ENCODE measurements at regions not wholly inside any gene's neighbourhood (a gene's known extent, or its start where the extent isn't known, plus 50 kb on each side); places are given as distances from the start of the nearest gene placed in this dataset.

GRCh38 chr2:54394392-54394791 lies 61.7 kb upstream of the SPTBN1 start:
- no peaks in the 10 kb centered on the region for H3K79me2 ChIP-seq (ENCODE audit: control insufficient read depth, insufficient read depth, low read length)
- H3K27me3 ChIP-seq (ENCODE audit: insufficient read depth, low read length, poor library complexity) = no peaks in the 10 kb centered on the region
- H4K5ac ChIP-seq (ENCODE audit: low read length) = no peak overlapping the region
- H2BK5ac ChIP-seq (ENCODE audit: low read length) = no peak overlapping the region
- no peaks in the 10 kb centered on the region for H3K36me3 ChIP-seq (ENCODE audit: control insufficient read depth, insufficient read depth, low read length)
- H2BK120ac ChIP-seq (ENCODE audit: low read depth, low read length) = no peak overlapping the region
- no peak for DNase-seq
- no peak overlapping the region for H2BK15ac ChIP-seq (replicated peaks; ENCODE audit: low read depth)
- no peak overlapping the region for H4K8ac ChIP-seq (ENCODE audit: low read depth, low read length)
- no peak overlapping the region for H3K4me2 ChIP-seq (ENCODE audit: low read length)
- no peak overlapping the region for H3K18ac ChIP-seq (ENCODE audit: low read length)
- H3K9ac ChIP-seq (ENCODE audit: low read length) = no peak overlapping the region
- H3K27ac ChIP-seq (ENCODE audit: low read depth, low read length) = no peak overlapping the region
- H2AK5ac ChIP-seq (ENCODE audit: low read length) = no peak overlapping the region
- no peak overlapping the region for H3K56ac ChIP-seq (ENCODE audit: low read length)
- H3K23ac ChIP-seq (ENCODE audit: low read length) = no peak overlapping the region
- no peak overlapping the region for H3K4me3 ChIP-seq (ENCODE audit: low read length)
- no peaks in the 10 kb centered on the region for H3K79me1 ChIP-seq (ENCODE audit: low read length)
- H3K4me1 ChIP-seq (ENCODE audit: control insufficient read depth, low read depth, low read length) = no peaks in the 10 kb centered on the region
- WGBS (ENCODE audit: extremely low coverage, insufficient coverage, low lambda C conversion rate) = no CpG with 5 or more reads among the region's 5 CpGs
- no peak overlapping the region for H3K4ac ChIP-seq (ENCODE audit: low read depth, low read length)

- no peaks in the 10 kb centered on the region for H3K79me1 ChIP-seq (ENCODE audit: low read length)
- H4K8ac ChIP-seq (ENCODE audit: low read depth, low read length) = no peak overlapping the region
- no CpG with 5 or more reads among the region's 7 CpGs for WGBS (ENCODE audit: extremely low coverage, insufficient coverage, low lambda C conversion rate)
- no peak overlapping the region for H3K18ac ChIP-seq (ENCODE audit: low read length)
- no peak overlapping the region for H2BK5ac ChIP-seq (ENCODE audit: low read length)
- H3K4ac ChIP-seq (ENCODE audit: low read depth, low read length) = no peak overlapping the region
- no peak for DNase-seq
- H3K4me3 ChIP-seq (ENCODE audit: low read length) = no peak overlapping the region
- H3K27ac ChIP-seq (ENCODE audit: low read depth, low read length) = no peak overlapping the region
- no peaks in the 10 kb centered on the region for H3K27me3 ChIP-seq (ENCODE audit: insufficient read depth, low read length, poor library complexity)
- no peak overlapping the region for H3K23ac ChIP-seq (ENCODE audit: low read length)
- H4K5ac ChIP-seq (ENCODE audit: low read length) = no peak overlapping the region
- no peak overlapping the region for H2BK15ac ChIP-seq (replicated peaks; ENCODE audit: low read depth)
- H3K56ac ChIP-seq (ENCODE audit: low read length) = no peak overlapping the region
- H2BK120ac ChIP-seq (ENCODE audit: low read depth, low read length) = no peak overlapping the region
- no peaks in the 10 kb centered on the region for H3K36me3 ChIP-seq (ENCODE audit: control insufficient read depth, insufficient read depth, low read length)
- no peak overlapping the region for H2AK5ac ChIP-seq (ENCODE audit: low read length)
- no peaks in the 10 kb centered on the region for H3K4me1 ChIP-seq (ENCODE audit: control insufficient read depth, low read depth, low read length)
- no peak overlapping the region for H3K9ac ChIP-seq (ENCODE audit: low read length)
- no peaks in the 10 kb centered on the region for H3K79me2 ChIP-seq (ENCODE audit: control insufficient read depth, insufficient read depth, low read length)
- no peak overlapping the region for H3K4me2 ChIP-seq (ENCODE audit: low read length)
Measured at GRCh38 chr2:54396107-54396506, 60.0 kb upstream of the SPTBN1 start.

DNA sequence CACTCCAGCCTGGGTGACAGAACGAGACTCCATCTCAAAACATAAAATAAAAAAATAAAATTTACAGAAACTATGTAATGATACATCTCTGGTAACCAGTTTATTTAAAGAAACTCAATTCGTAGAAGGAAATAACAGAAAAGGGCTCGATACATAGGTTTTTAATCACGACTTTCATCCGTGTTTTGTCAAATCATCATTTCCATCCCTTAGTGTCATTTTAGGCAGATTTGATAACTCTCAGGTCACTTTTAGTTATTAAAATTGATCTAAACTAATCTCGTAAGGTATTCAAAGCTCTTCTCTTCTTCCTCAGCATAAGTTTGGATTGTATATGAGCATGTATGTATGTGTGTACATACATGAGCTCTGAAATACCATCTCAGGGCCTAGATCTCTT lies 59.3 kb upstream of the SPTBN1 start:
- H3K27ac ChIP-seq (ENCODE audit: low read depth, low read length) = no peak overlapping the region

GRCh38 chr2:54397426-54397825 lies 58.7 kb upstream of the SPTBN1 start:
- Histone ChIP-seq H3K9ac (ENCODE audit: low read length) (no peak overlapping the region), H3K23ac (ENCODE audit: low read length) (no peak overlapping the region), H3K79me1 (ENCODE audit: low read length) (no peaks in the 10 kb centered on the region), H3K4me3 (ENCODE audit: low read length) (no peak overlapping the region), H3K27me3 (ENCODE audit: insufficient read depth, low read length, poor library complexity) (no peaks in the 10 kb centered on the region), H2BK15ac (replicated peaks; ENCODE audit: low read depth) (no peak overlapping the region), H3K56ac (ENCODE audit: low read length) (no peak overlapping the region), H2BK120ac (ENCODE audit: low read depth, low read length) (no peak overlapping the region), H3K79me2 (ENCODE audit: control insufficient read depth, insufficient read depth, low read length) (no peaks in the 10 kb centered on the region), H3K36me3 (ENCODE audit: control insufficient read depth, insufficient read depth, low read length) (no peaks in the 10 kb centered on the region), H3K4me1 (ENCODE audit: control insufficient read depth, low read depth, low read length) (peaks cover 2% of the 10 kb centered on the region), H3K4me2 (ENCODE audit: low read length) (no peak overlapping the region), H3K27ac (ENCODE audit: low read depth, low read length) (no peak overlapping the region), H4K8ac (ENCODE audit: low read depth, low read length) (no peak overlapping the region), H3K18ac (ENCODE audit: low read length) (no peak overlapping the region), H2BK5ac (ENCODE audit: low read length) (no peak overlapping the region), H2AK5ac (ENCODE audit: low read length) (no peak overlapping the region), H4K5ac (ENCODE audit: low read length) (no peak overlapping the region), H3K4ac (ENCODE audit: low read depth, low read length) (no peak overlapping the region)
- WGBS (ENCODE audit: extremely low coverage, insufficient coverage, low lambda C conversion rate) = no CpG with 5 or more reads among the region's 2 CpGs
- DNase-seq = no peak

More for the DNA sequence above, 59.3 kb upstream of the SPTBN1 start:
- Histone ChIP-seq H2AK5ac (ENCODE audit: low read length) (no peak overlapping the region), H3K4ac (ENCODE audit: low read depth, low read length) (no peak overlapping the region), H4K5ac (ENCODE audit: low read length) (no peak overlapping the region), H2BK15ac (replicated peaks; ENCODE audit: low read depth) (no peak overlapping the region), H3K9ac (ENCODE audit: low read length) (no peak overlapping the region), H3K27me3 (ENCODE audit: insufficient read depth, low read length, poor library complexity) (no peaks in the 10 kb centered on the region), H3K36me3 (ENCODE audit: control insufficient read depth, insufficient read depth, low read length) (no peaks in the 10 kb centered on the region), H4K8ac (ENCODE audit: low read depth, low read length) (no peak overlapping the region), H2BK5ac (ENCODE audit: low read length) (no peak overlapping the region), H3K4me2 (ENCODE audit: low read length) (no peak overlapping the region), H3K56ac (ENCODE audit: low read length) (no peak overlapping the region), H3K4me1 (ENCODE audit: control insufficient read depth, low read depth, low read length) (no peaks in the 10 kb centered on the region), H3K23ac (ENCODE audit: low read length) (no peak overlapping the region), H3K4me3 (ENCODE audit: low read length) (no peak overlapping the region), H3K79me2 (ENCODE audit: control insufficient read depth, insufficient read depth, low read length) (no peaks in the 10 kb centered on the region), H2BK120ac (ENCODE audit: low read depth, low read length) (no peak overlapping the region), H3K18ac (ENCODE audit: low read length) (no peak overlapping the region), H3K79me1 (ENCODE audit: low read length) (no peaks in the 10 kb centered on the region)
- no CpG with 5 or more reads among the region's 6 CpGs for WGBS (ENCODE audit: extremely low coverage, insufficient coverage, low lambda C conversion rate)
- DNase-seq = no peak

- no peak overlapping the region for H3K27ac ChIP-seq (ENCODE audit: low read depth, low read length)
Measured at GRCh38 chr2:54401554-54401953, 54.6 kb upstream of the SPTBN1 start.

GRCh38 chr2:54402350-54402749 lies 53.8 kb upstream of the SPTBN1 start:
- Histone ChIP-seq H2BK5ac (ENCODE audit: low read length) (no peak overlapping the region), H3K4me2 (ENCODE audit: low read length) (no peak overlapping the region), H2BK15ac (replicated peaks; ENCODE audit: low read depth) (no peak overlapping the region), H3K23ac (ENCODE audit: low read length) (no peak overlapping the region), H3K36me3 (ENCODE audit: control insufficient read depth, insufficient read depth, low read length) (no peaks in the 10 kb centered on the region), H4K8ac (ENCODE audit: low read depth, low read length) (no peak overlapping the region), H2BK120ac (ENCODE audit: low read depth, low read length) (no peak overlapping the region), H3K9ac (ENCODE audit: low read length) (no peak overlapping the region), H3K4me1 (ENCODE audit: control insufficient read depth, low read depth, low read length) (peaks cover 6% of the 10 kb centered on the region), H3K27ac (ENCODE audit: low read depth, low read length) (no peak overlapping the region), H3K18ac (ENCODE audit: low read length) (no peak overlapping the region), H3K56ac (ENCODE audit: low read length) (no peak overlapping the region), H3K27me3 (ENCODE audit: insufficient read depth, low read length, poor library complexity) (no peaks in the 10 kb centered on the region), H3K4me3 (ENCODE audit: low read length) (no peak overlapping the region), H3K79me1 (ENCODE audit: low read length) (no peaks in the 10 kb centered on the region), H4K5ac (ENCODE audit: low read length) (no peak overlapping the region), H3K79me2 (ENCODE audit: control insufficient read depth, insufficient read depth, low read length) (no peaks in the 10 kb centered on the region), H3K4ac (ENCODE audit: low read depth, low read length) (no peak overlapping the region), H2AK5ac (ENCODE audit: low read length) (no peak overlapping the region)
- no CpG with 5 or more reads among the region's 5 CpGs for WGBS (ENCODE audit: extremely low coverage, insufficient coverage, low lambda C conversion rate)
- DNase-seq = peak; percentile 25

More at GRCh38 chr2:54401554-54401953, 54.6 kb upstream of the SPTBN1 start:
- Histone ChIP-seq H3K4me2 (ENCODE audit: low read length) (no peak overlapping the region), H3K36me3 (ENCODE audit: control insufficient read depth, insufficient read depth, low read length) (no peaks in the 10 kb centered on the region), H2BK120ac (ENCODE audit: low read depth, low read length) (no peak overlapping the region), H3K79me2 (ENCODE audit: control insufficient read depth, insufficient read depth, low read length) (no peaks in the 10 kb centered on the region), H3K4me3 (ENCODE audit: low read length) (no peak overlapping the region), H2BK5ac (ENCODE audit: low read length) (no peak overlapping the region), H2BK15ac (replicated peaks; ENCODE audit: low read depth) (no peak overlapping the region), H3K27me3 (ENCODE audit: insufficient read depth, low read length, poor library complexity) (no peaks in the 10 kb centered on the region), H3K23ac (ENCODE audit: low read length) (no peak overlapping the region), H3K4me1 (ENCODE audit: control insufficient read depth, low read depth, low read length) (peaks cover 6% of the 10 kb centered on the region), H3K79me1 (ENCODE audit: low read length) (no peaks in the 10 kb centered on the region), H3K56ac (ENCODE audit: low read length) (no peak overlapping the region), H4K8ac (ENCODE audit: low read depth, low read length) (no peak overlapping the region), H3K9ac (ENCODE audit: low read length) (no peak overlapping the region), H3K18ac (ENCODE audit: low read length) (no peak overlapping the region), H2AK5ac (ENCODE audit: low read length) (no peak overlapping the region), H3K4ac (ENCODE audit: low read depth, low read length) (no peak overlapping the region), H4K5ac (ENCODE audit: low read length) (no peak overlapping the region)
- DNase-seq = no peak

Data from mesendoderm (in vitro differentiated cells).